ENCODE measurements at regions not wholly inside any gene's neighbourhood (a gene's known extent, or its start where the extent isn't known, plus 50 kb on each side); places are given as distances from the start of the nearest gene placed in this dataset.

- ChIA-PET POLR2A (ENCODE audit: unreplicated experiment) (no interaction called here), CTCF (no interaction called here)
- dilution Hi-C loops (cut with HindIII; ENCODE audit: low sequenced_read_pairs, unreplicated experiment), result no loop called here
- Histone ChIP-seq H3K14ac (replicated peaks; ENCODE audit: low read depth, low read length) (no peak overlapping the region), H4K91ac (ENCODE audit: insufficient read depth, low read depth, low read length) (no peak overlapping the region), H3K4me1 (ENCODE audit: control insufficient read depth, insufficient read depth, low read length) (no peaks in the 10 kb centered on the region), H3K56ac (ENCODE audit: extremely low read depth, insufficient read depth, low read length) (no peak overlapping the region), H3K36me3 (ENCODE audit: control insufficient read depth, insufficient read depth, low read length) (no peaks in the 10 kb centered on the region), H2BK120ac (ENCODE audit: low read depth, low read length) (no peak overlapping the region), H2AK5ac (ENCODE audit: low read depth, low read length) (no peak overlapping the region), H3K9ac (ENCODE audit: low read depth, low read length) (no peak overlapping the region), H3K23ac (ENCODE audit: low read depth, low read length) (no peak overlapping the region), H3K4ac (ENCODE audit: low read depth, low read length) (no peak overlapping the region), H2AFZ (replicated peaks; ENCODE audit: low read length, poor library complexity) (no peak overlapping the region), H2AK9ac (replicated peaks; ENCODE audit: low read depth, low read length, poor library complexity) (no peak overlapping the region), H3K9me3 (ENCODE audit: control insufficient read depth, insufficient read depth, low read length) (no peaks in the 10 kb centered on the region), H3K4me3 (ENCODE audit: insufficient read depth, low read depth, low read length) (no peak overlapping the region), H3K9me1 (ENCODE audit: insufficient read depth, low read length) (no peaks in the 10 kb centered on the region), H2BK15ac (ENCODE audit: low read depth, low read length) (no peak overlapping the region), H2BK5ac (ENCODE audit: low read depth, low read length, poor library complexity, severe bottlenecking) (no peak overlapping the region), H3K27ac (ENCODE audit: insufficient read depth, low read length) (no peak overlapping the region), H4K8ac (ENCODE audit: low read depth in 2 of 2, low read length in 2 of 2) (no peak overlapping the region), H2BK20ac (ENCODE audit: low read depth, low read length) (no peak overlapping the region), H3K18ac (ENCODE audit: low read depth, low read length) (no peak overlapping the region), H3K79me1 (ENCODE audit: low read depth in 1 of 2, low read length in 2 of 2) (no peaks in the 10 kb centered on the region), H3K4me2 (ENCODE audit: low read depth, low read length) (no peak overlapping the region), H4K5ac (ENCODE audit: low read depth, low read length) (no peak overlapping the region), H4K20me1 (ENCODE audit: insufficient read depth, low read length) (no peaks in the 10 kb centered on the region), H3K27me3 (ENCODE audit: control insufficient read depth, insufficient read depth, low read length) (peaks cover 4% of the 10 kb centered on the region)
- BruUV-seq (replicated peaks), result no TSS peak
- TF ChIP-seq RAD21 (IDR thresholded peaks at IDR 0.05; ENCODE audit: low read length) (no peak), FOS (IDR thresholded peaks at IDR 0.05; ENCODE audit: low read depth, low read length) (no peak), POLR2A (IDR thresholded peaks at IDR 0.05; ENCODE audit: low read depth, low read length) (no peak), USF2 (IDR thresholded peaks at IDR 0.05; ENCODE audit: low read depth, low read length) (no peak), RFX5 (IDR thresholded peaks at IDR 0.05; ENCODE audit: low read depth, low read length) (no peak), MAFK (IDR thresholded peaks at IDR 0.05; ENCODE audit: low read depth, low read length) (no peak), CEBPB (IDR thresholded peaks at IDR 0.05; ENCODE audit: low read depth, low read length) (no peak), CTCF (conservative IDR thresholded peaks at IDR 0.05; ENCODE audit: low read depth, low read length) (no peak), SMC3 (IDR thresholded peaks at IDR 0.05; ENCODE audit: low read depth, low read length) (no peak), ELK1 (IDR thresholded peaks at IDR 0.05; ENCODE audit: borderline replicate concordance, low read depth, low read length) (no peak), MXI1 (IDR thresholded peaks at IDR 0.05; ENCODE audit: borderline replicate concordance, low read depth, low read length) (no peak), CHD1 (IDR thresholded peaks at IDR 0.05; ENCODE audit: low read depth, low read length) (no peak), RCOR1 (IDR thresholded peaks at IDR 0.05; ENCODE audit: insufficient replicate concordance, low read length) (no peak)
- no peak for DNase-seq
- in situ Hi-C loops (cut with MboI; ENCODE audit: low sequenced_read_pairs), result no loop called here
- 41% methylated on average over 3 of the region's 6 CpGs; no CpG with 5 or more reads in 1 of the 2 experiments for WGBS, 2 experiments (ENCODE audit: extremely low coverage in 2 of 2, insufficient read length in 1 of 2)
- intact Hi-C loops (cut with micrococcal nuclease), result no loop called here
- ATAC-seq (ENCODE audit: low read depth), result no peak
Measured at GRCh38 chr21:38092051-38092450, 164.7 kb upstream of the KCNJ15 start.

Measured in IMR-90 (cell line).